IMR-90 (cell line): ENCODE measurements at regions not wholly inside any gene's neighbourhood (a gene's known extent, or its start where the extent isn't known, plus 50 kb on each side); places are given as distances from the start of the nearest gene placed in this dataset.

Source experiments
- ATAC-seq: fragments of 200-7000 bp; cut with Tn5 transposase; 2 replicates; pipeline ENCODE4 v1.9.1; 2020; ENCODE audit warnings: low read depth, mild to moderate bottlenecking, moderate library complexity
- BruUV-seq: library from RNA; stranded (reverse); fragments of 400-500 nt; replicated peaks from 2 replicates; lab custom pipeline; 2021; lab: Mats Ljungman, UMichigan
- CTCF ChIA-PET: fragments of 300-600 bp; formaldehyde crosslinking; extraction: SDS; loops from one replicate; lab custom pipeline; 2021; ENCODE audit warnings: antibody characterized with exemption; lab: Yijun Ruan, JAX
- POLR2A ChIA-PET: fragments of 300-600 bp; sonication (Branson Sonifier 250); formaldehyde crosslinking; loops from one replicate; lab custom pipeline; 2022; ENCODE audit warnings: antibody characterized with exemption; ENCODE audit not compliant: unreplicated experiment; lab: Charles Lee
- DNase-seq: peaks from one replicate; pipeline ENCODE4 v3.0.0; 2013
- H2AFZ ChIP-seq: replicated peaks from 2 replicates; pipeline ENCODE3; 2013; ENCODE audit warnings: low read length, mild to moderate bottlenecking; ENCODE audit not compliant: poor library complexity
- H2AK5ac ChIP-seq: 2 replicates; pipeline ENCODE4 v1.6.1; 2013; ENCODE audit warnings: low read depth, low read length, inconsistent platforms
- H2AK9ac ChIP-seq: replicated peaks from 2 replicates; pipeline ENCODE3; 2013; ENCODE audit warnings: mild to moderate bottlenecking, low read depth, low read length, moderate library complexity; ENCODE audit not compliant: poor library complexity
- H2BK120ac ChIP-seq: 2 replicates; pipeline ENCODE4 v1.6.1; 2013; ENCODE audit warnings: low read depth, low read length, inconsistent platforms
- H2BK15ac ChIP-seq: 3 replicates; pipeline ENCODE4 v1.6.1; 2013; ENCODE audit warnings: low read depth, low read length, inconsistent platforms
- H2BK20ac ChIP-seq: 2 replicates; pipeline ENCODE4 v1.6.1; 2013; ENCODE audit warnings: low read depth, mild to moderate bottlenecking, inconsistent platforms, low read length, moderate library complexity
- H2BK5ac ChIP-seq: 2 replicates; pipeline ENCODE4 v1.6.1; 2013; ENCODE audit warnings: mild to moderate bottlenecking, low read depth, low read length, inconsistent platforms; ENCODE audit not compliant: poor library complexity, severe bottlenecking
- H3K14ac ChIP-seq: replicated peaks from 2 replicates; pipeline ENCODE4 v1.6.1; 2013; ENCODE audit warnings: low read depth, low read length, inconsistent platforms
- H3K18ac ChIP-seq: 2 replicates; pipeline ENCODE4 v1.6.1; 2013; ENCODE audit warnings: low read depth, low read length, control low read depth
- H3K23ac ChIP-seq: 2 replicates; pipeline ENCODE4 v1.6.1; 2013; ENCODE audit warnings: low read depth, low read length, inconsistent platforms
- H3K27ac ChIP-seq: 2 replicates; pipeline ENCODE4 v1.5.1; 2013; ENCODE audit warnings: mild to moderate bottlenecking, control low read depth, low read length; ENCODE audit not compliant: insufficient read depth
- H3K27me3 ChIP-seq: 2 replicates; pipeline ENCODE4 v1.6.1; 2013; ENCODE audit warnings: low read length; ENCODE audit not compliant: control insufficient read depth, insufficient read depth
- H3K36me3 ChIP-seq: 2 replicates; pipeline ENCODE4 v1.6.1; 2013; ENCODE audit warnings: low read length, mixed read lengths; ENCODE audit not compliant: control insufficient read depth, insufficient read depth
- H3K4ac ChIP-seq: 2 replicates; pipeline ENCODE4 v1.6.1; 2013; ENCODE audit warnings: low read depth, low read length, inconsistent platforms
- H3K4me1 ChIP-seq: 2 replicates; pipeline ENCODE4 v1.6.1; 2013; ENCODE audit warnings: low read length, mixed read lengths; ENCODE audit not compliant: control insufficient read depth, insufficient read depth
- H3K4me2 ChIP-seq: 2 replicates; pipeline ENCODE4 v1.6.1; 2013; ENCODE audit warnings: low read depth, mild to moderate bottlenecking, control low read depth, low read length, moderate library complexity
- H3K4me3 ChIP-seq: 2 replicates; pipeline ENCODE4 v1.5.1; 2013; ENCODE audit warnings: low read depth, mild to moderate bottlenecking, control low read depth, low read length, moderate library complexity; ENCODE audit not compliant: insufficient read depth
- H3K56ac ChIP-seq: 2 replicates; pipeline ENCODE4 v1.6.1; 2013; ENCODE audit warnings: low read length, inconsistent platforms; ENCODE audit not compliant: insufficient read depth; ENCODE audit errors: extremely low read depth
- H3K79me1 ChIP-seq, 2 experiments: 2 replicates each; pipeline ENCODE4 v1.6.1; 2013; ENCODE audit warnings: low read length in 2 of 2, inconsistent platforms in 1 of 2, low read depth in 1 of 2
- H3K9ac ChIP-seq: 2 replicates; pipeline ENCODE4 v1.6.1; 2013; ENCODE audit warnings: low read depth, low read length, control low read depth
- H3K9me1 ChIP-seq: 2 replicates; pipeline ENCODE4 v1.6.1; 2013; ENCODE audit warnings: low read length, inconsistent platforms; ENCODE audit not compliant: insufficient read depth
- H3K9me3 ChIP-seq: 2 replicates; pipeline ENCODE4 v1.6.1; 2013; ENCODE audit warnings: low read length; ENCODE audit not compliant: control insufficient read depth, insufficient read depth
- H4K20me1 ChIP-seq: 2 replicates; pipeline ENCODE4 v1.6.1; 2013; ENCODE audit warnings: low read length, inconsistent platforms; ENCODE audit not compliant: insufficient read depth
- H4K5ac ChIP-seq: 2 replicates; pipeline ENCODE4 v1.6.1; 2013; ENCODE audit warnings: mild to moderate bottlenecking, low read depth, low read length, control low read depth
- H4K8ac ChIP-seq, 2 experiments: 2 replicates each; pipeline ENCODE4 v1.6.1; 2013; ENCODE audit warnings: low read depth in 2 of 2, low read length in 2 of 2, control low read depth in 1 of 2, inconsistent platforms in 1 of 2
- H4K91ac ChIP-seq: 2 replicates; pipeline ENCODE4 v1.6.1; 2013; ENCODE audit warnings: low read depth, low read length, inconsistent platforms; ENCODE audit not compliant: insufficient read depth
- BHLHE40 ChIP-seq: fragments of 150-350 bp; IDR thresholded peaks from 2 replicates; pipeline ENCODE4 v1.6.1; 2016; ENCODE audit warnings: mild to moderate bottlenecking, low read depth, low read length
- FOS ChIP-seq: fragments of 150-350 bp; IDR thresholded peaks from 2 replicates; pipeline ENCODE4 v1.6.1; 2016; ENCODE audit warnings: low read depth, low read length
- MAZ ChIP-seq: IDR thresholded peaks from 2 replicates; pipeline ENCODE4 v1.6.1; 2012; ENCODE audit warnings: low read depth, mild to moderate bottlenecking, low read length, improper control_type of control experiment, moderate library complexity, borderline replicate concordance
- NFE2L2 ChIP-seq: fragments of 150-350 bp; IDR thresholded peaks from 2 replicates; pipeline ENCODE4 v1.6.1; 2016; ENCODE audit warnings: low read depth, mild to moderate bottlenecking, low read length
- POLR2A ChIP-seq: IDR thresholded peaks from 2 replicates; pipeline ENCODE4 v1.6.1; 2012; ENCODE audit warnings: mild to moderate bottlenecking, low read depth, low read length
- RAD21 ChIP-seq: IDR thresholded peaks from 2 replicates; pipeline ENCODE4 v1.6.1; 2012; ENCODE audit warnings: low read length, improper control_type of control experiment
- RCOR1 ChIP-seq: IDR thresholded peaks from 2 replicates; pipeline ENCODE4 v1.6.1; 2012; ENCODE audit warnings: mild to moderate bottlenecking, low read length, improper control_type of control experiment; ENCODE audit not compliant: insufficient replicate concordance
- RFX5 ChIP-seq: IDR thresholded peaks from 2 replicates; pipeline ENCODE4 v1.8.0; 2012; ENCODE audit warnings: low read depth, mild to moderate bottlenecking, low read length, moderate library complexity
- SMC3 ChIP-seq: fragments of 150-350 bp; IDR thresholded peaks from 2 replicates; pipeline ENCODE4 v1.6.1; 2016; ENCODE audit warnings: low read depth, mild to moderate bottlenecking, antibody characterized with exemption, low read length, moderate library complexity
- WGBS, 2 experiments: methylation state at CpG; one replicate each; pipeline versions ENCODE4 v1.1.5 to v1.1.7; 2013; ENCODE audit warnings: missing lambda C conversion rate in 2 of 2; ENCODE audit not compliant: insufficient read length in 1 of 2; ENCODE audit errors: extremely low coverage in 2 of 2; 5-methylcytosine and 5-hydroxymethylcytosine counted together
- dilution Hi-C: fragments of 300-500 bp; cut with HindIII; formaldehyde crosslinking; loops from one replicate; pipeline ENCODE4 v1.14.3; 2018; ENCODE audit warnings: low sequenced_read_pairs; ENCODE audit not compliant: unreplicated experiment
- in situ Hi-C: fragments of 300-500 bp; cut with MboI; formaldehyde crosslinking; loops from 3 replicates; pipeline ENCODE4 v1.14.3; 2019; ENCODE audit warnings: low sequenced_read_pairs, inconsistent platforms, mixed read lengths
- intact Hi-C: fragments of 100-400 bp; cut with micrococcal nuclease; formaldehyde crosslinking; loops from 2 replicates; pipeline ENCODE4 v1.10.0; 2022
- TF ChIP-seq, protein P1 (sequence below): fragments of 150-350 bp; IDR thresholded peaks from 2 replicates; pipeline ENCODE4 v1.6.1; 2016; ENCODE audit warnings: low read depth, mild to moderate bottlenecking, low read length, moderate library complexity, borderline replicate concordance

DNA sequence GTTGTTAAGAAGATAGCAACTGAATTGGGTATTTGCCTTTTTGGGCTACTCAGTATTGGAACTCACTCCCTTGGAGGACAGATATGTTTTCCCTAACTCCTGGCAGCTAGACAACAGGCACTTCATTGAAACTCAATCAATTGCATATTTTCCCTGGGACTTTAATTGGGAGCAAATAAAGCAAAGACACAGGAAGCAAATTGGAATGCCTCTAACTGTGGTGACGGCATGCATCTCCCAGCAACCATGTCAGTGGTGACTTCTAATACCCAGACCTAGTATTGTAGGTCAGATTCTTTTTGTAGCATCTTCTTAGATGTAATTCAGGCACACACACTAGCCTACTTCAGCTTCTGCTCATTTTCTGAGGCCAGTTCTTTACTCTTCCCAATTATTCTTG is 164.2 kb upstream of the SETBP1 start:
- WGBS, 2 experiments = no CpG with 5 or more reads among the region's 1 CpG
- DNase-seq = no peak
- BruUV-seq = no TSS peak

More for the DNA sequence above, 164.2 kb upstream of the SETBP1 start:
- Histone ChIP-seq H2AFZ (no peak overlapping the region), H3K4ac (no peak overlapping the region), H3K4me2 (no peak overlapping the region), H3K9me1 (no peaks in the 10 kb centered on the region), H3K18ac (no peak overlapping the region), H2BK20ac (no peak overlapping the region), H4K91ac (no peak overlapping the region), H3K9ac (no peak overlapping the region), H2AK9ac (no peak overlapping the region), H2BK15ac (no peak overlapping the region), H3K79me1 (no peaks in the 10 kb centered on the region), H3K4me1 (no peaks in the 10 kb centered on the region), H4K8ac (no peak overlapping the region), H2BK120ac (no peak overlapping the region), H2BK5ac (no peak overlapping the region), H3K23ac (no peak overlapping the region), H3K27me3 (no peaks in the 10 kb centered on the region), H3K56ac (no peak overlapping the region), H3K27ac (no peak overlapping the region), H4K5ac (no peak overlapping the region), H3K14ac (no peak overlapping the region), H2AK5ac (no peak overlapping the region), H3K4me3 (no peak overlapping the region), H3K9me3 (no peaks in the 10 kb centered on the region), H4K20me1 (no peaks in the 10 kb centered on the region), H3K36me3 (no peaks in the 10 kb centered on the region)
- ChIA-PET POLR2A (no interaction called here), CTCF (no interaction called here)
- ATAC-seq = no peak
- dilution Hi-C loops = no loop called here
- TF ChIP-seq RFX5 (no peak), FOS (no peak), RAD21 (no peak), BHLHE40 (no peak), POLR2A (no peak), NFE2L2 (no peak), SMC3 (no peak), RCOR1 (no peak), MAZ (no peak)
- TF ChIP-seq, protein P1, sequence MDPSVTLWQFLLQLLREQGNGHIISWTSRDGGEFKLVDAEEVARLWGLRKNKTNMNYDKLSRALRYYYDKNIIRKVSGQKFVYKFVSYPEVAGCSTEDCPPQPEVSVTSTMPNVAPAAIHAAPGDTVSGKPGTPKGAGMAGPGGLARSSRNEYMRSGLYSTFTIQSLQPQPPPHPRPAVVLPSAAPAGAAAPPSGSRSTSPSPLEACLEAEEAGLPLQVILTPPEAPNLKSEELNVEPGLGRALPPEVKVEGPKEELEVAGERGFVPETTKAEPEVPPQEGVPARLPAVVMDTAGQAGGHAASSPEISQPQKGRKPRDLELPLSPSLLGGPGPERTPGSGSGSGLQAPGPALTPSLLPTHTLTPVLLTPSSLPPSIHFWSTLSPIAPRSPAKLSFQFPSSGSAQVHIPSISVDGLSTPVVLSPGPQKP = no peak
- intact Hi-C loops = no loop called here
- in situ Hi-C loops = no loop called here
